CD14-positive monocyte (primary cell): ENCODE measurements at regions not wholly inside any gene's neighbourhood (a gene's known extent, or its start where the extent isn't known, plus 50 kb on each side); places are given as distances from the start of the nearest gene placed in this dataset.

ENCODE experiments used
- DNase-seq, 3 donors: peaks; one replicate each; pipeline ENCODE4 v3.0.0-alpha.2; 2011 to 2022
- H2AFZ ChIP-seq: 2 replicates; pipeline ENCODE4 v1.6.0; 2012; ENCODE audit warnings: mild to moderate bottlenecking, low read depth, low read length, inconsistent platforms; ENCODE audit not compliant: insufficient read depth, poor library complexity, severe bottlenecking
- H3K27ac ChIP-seq, 2 donors: 1 replicate in 1 of 2; 2 replicates in 1 of 2; pipeline ENCODE4 v1.5.1; 2012 to 2013; ENCODE audit warnings: low read length in 2 of 2, control low read depth in 1 of 2, inconsistent platforms in 1 of 2, low read depth in 1 of 2, mild to moderate bottlenecking in 1 of 2
- H3K27me3 ChIP-seq, 2 donors: one replicate each; pipeline versions ENCODE4 v1.6.0 to v1.6.1; 2011 to 2013; ENCODE audit warnings: low read length in 2 of 2; ENCODE audit not compliant: control insufficient read depth in 2 of 2, insufficient read depth in 2 of 2
- H3K36me3 ChIP-seq, 2 donors: replicated peaks in 1 of 2; 1 replicate in 1 of 2; 2 replicates in 1 of 2; pipeline versions ENCODE4 v1.5.1 to v1.6.1; 2012 to 2013; ENCODE audit warnings: low read length in 2 of 2, control low read depth in 1 of 2, inconsistent platforms in 1 of 2, mild to moderate bottlenecking in 1 of 2; ENCODE audit not compliant: insufficient read depth in 2 of 2, control insufficient read depth in 1 of 2
- H3K4me1 ChIP-seq, 2 donors: 1 replicate in 1 of 2; 2 replicates in 1 of 2; pipeline versions ENCODE4 v1.5.1 to v1.6.1; 2012 to 2013; ENCODE audit warnings: low read length in 2 of 2, control low read depth in 1 of 2, inconsistent platforms in 1 of 2, mild to moderate bottlenecking in 1 of 2, moderate library complexity in 1 of 2; ENCODE audit not compliant: insufficient read depth in 2 of 2, control insufficient read depth in 1 of 2
- H3K4me2 ChIP-seq: replicated peaks from 2 replicates; pipeline ENCODE3; 2012; ENCODE audit warnings: low read length, moderate library complexity, mild to moderate bottlenecking; ENCODE audit not compliant: poor library complexity, severe bottlenecking; ENCODE audit errors: extremely low read depth
- H3K4me3 ChIP-seq, 3 experiments: fragments of 200-600 bp in 1 of 3; sonication (generic) in 1 of 3; replicated peaks in 1 of 3; 1 replicate in 2 of 3; 2 replicates in 1 of 3; pipeline ENCODE4 v1.5.1; 2011 to 2013; ENCODE audit warnings: low read length in 3 of 3, mild to moderate bottlenecking in 3 of 3, control low read depth in 2 of 3, low read depth in 2 of 3, inconsistent platforms in 1 of 3, moderate library complexity in 1 of 3
- H3K79me2 ChIP-seq: 2 replicates; pipeline ENCODE4 v1.6.0; 2012; ENCODE audit warnings: mild to moderate bottlenecking, control low read depth, inconsistent platforms, low read length, moderate library complexity; ENCODE audit not compliant: insufficient read depth
- H3K9ac ChIP-seq: 2 replicates; pipeline ENCODE4 v1.6.0; 2017; ENCODE audit warnings: low read length, mild to moderate bottlenecking; ENCODE audit not compliant: insufficient read depth, poor library complexity, severe bottlenecking
- H3K9me3 ChIP-seq, 2 donors: replicated peaks in 1 of 2; 1 replicate in 1 of 2; 2 replicates in 1 of 2; pipeline versions ENCODE4 v1.5.1 to v1.6.1; 2012 to 2013; ENCODE audit warnings: low read length in 2 of 2, control low read depth in 1 of 2; ENCODE audit not compliant: control insufficient read depth in 1 of 2, insufficient read depth in 1 of 2
- H4K20me1 ChIP-seq: 2 replicates; pipeline ENCODE4 v1.6.0; 2012; ENCODE audit warnings: mild to moderate bottlenecking, low read length, control low read depth, moderate library complexity; ENCODE audit not compliant: insufficient read depth
- H3K27ac Mint-ChIP-seq, 7 donors: one replicate each; pipeline ENCODE4 v1.8.0; 2020; ENCODE audit warnings: mild to moderate bottlenecking in 7 of 7, mixed read lengths in 7 of 7, moderate library complexity in 6 of 7, inconsistent platforms in 2 of 7
- H3K27me3 Mint-ChIP-seq, 3 donors: one replicate each; pipeline ENCODE4 v1.8.0; 2021 to 2022; ENCODE audit warnings: low read depth in 3 of 3, mild to moderate bottlenecking in 3 of 3, mixed read lengths in 3 of 3, moderate library complexity in 3 of 3, inconsistent platforms in 1 of 3
- H3K36me3 Mint-ChIP-seq, 2 donors: one replicate each; pipeline ENCODE4 v1.8.0; 2020; ENCODE audit warnings: mixed read lengths in 2 of 2, inconsistent platforms in 1 of 2, mild to moderate bottlenecking in 1 of 2
- H3K4me1 Mint-ChIP-seq: one replicate; pipeline ENCODE4 v1.8.0; 2020; ENCODE audit warnings: mild to moderate bottlenecking, mixed read lengths
- H3K4me3 Mint-ChIP-seq, 2 donors: one replicate each; pipeline ENCODE4 v1.8.0; 2020; ENCODE audit warnings: mild to moderate bottlenecking in 2 of 2, mixed read lengths in 2 of 2, moderate library complexity in 1 of 2
- H3K9me3 Mint-ChIP-seq, 7 donors: one replicate each; pipeline ENCODE4 v1.8.0; 2020 to 2022; ENCODE audit warnings: mixed read lengths in 7 of 7, mild to moderate bottlenecking in 6 of 7, moderate library complexity in 6 of 7, inconsistent platforms in 2 of 7
- WGBS: methylation state at CpG from one replicate; pipeline ENCODE4 v1.1.5; 2013; ENCODE audit warnings: missing lambda C conversion rate; ENCODE audit not compliant: insufficient coverage; 5-methylcytosine and 5-hydroxymethylcytosine counted together
- intact Hi-C, 2 donors: fragments of 100-400 bp; cut with micrococcal nuclease; formaldehyde crosslinking; loops; one replicate each; pipeline versions ENCODE4 v1.15.0 to v1.15.1; 2023
- TF ChIP-seq, protein P1 (sequence below): fragments of 200-600 bp; IDR thresholded peaks from one replicate; pipeline ENCODE4 v1.8.0; 2022; ENCODE audit warnings: antibody characterized with exemption, mild to moderate bottlenecking

GRCh38 chr16:17676171-17676570 lies 205.4 kb upstream of the XYLT1 start:
- no peak overlapping the region for H3K27ac ChIP-seq
- H3K36me3 ChIP-seq, result no peaks in the 10 kb centered on the region
- no peaks in the 10 kb centered on the region for H3K9me3 ChIP-seq
- H3K27ac Mint-ChIP-seq, result no peak overlapping the region
- DNase-seq, result no peak
- TF ChIP-seq, protein P1, sequence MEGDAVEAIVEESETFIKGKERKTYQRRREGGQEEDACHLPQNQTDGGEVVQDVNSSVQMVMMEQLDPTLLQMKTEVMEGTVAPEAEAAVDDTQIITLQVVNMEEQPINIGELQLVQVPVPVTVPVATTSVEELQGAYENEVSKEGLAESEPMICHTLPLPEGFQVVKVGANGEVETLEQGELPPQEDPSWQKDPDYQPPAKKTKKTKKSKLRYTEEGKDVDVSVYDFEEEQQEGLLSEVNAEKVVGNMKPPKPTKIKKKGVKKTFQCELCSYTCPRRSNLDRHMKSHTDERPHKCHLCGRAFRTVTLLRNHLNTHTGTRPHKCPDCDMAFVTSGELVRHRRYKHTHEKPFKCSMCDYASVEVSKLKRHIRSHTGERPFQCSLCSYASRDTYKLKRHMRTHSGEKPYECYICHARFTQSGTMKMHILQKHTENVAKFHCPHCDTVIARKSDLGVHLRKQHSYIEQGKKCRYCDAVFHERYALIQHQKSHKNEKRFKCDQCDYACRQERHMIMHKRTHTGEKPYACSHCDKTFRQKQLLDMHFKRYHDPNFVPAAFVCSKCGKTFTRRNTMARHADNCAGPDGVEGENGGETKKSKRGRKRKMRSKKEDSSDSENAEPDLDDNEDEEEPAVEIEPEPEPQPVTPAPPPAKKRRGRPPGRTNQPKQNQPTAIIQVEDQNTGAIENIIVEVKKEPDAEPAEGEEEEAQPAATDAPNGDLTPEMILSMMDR, result no peak
- H3K4me3 ChIP-seq, result no peak overlapping the region
- no CpG with 5 or more reads among the region's 3 CpGs for WGBS
- H3K27me3 ChIP-seq, result no peaks in the 10 kb centered on the region
- no peak overlapping the region for H3K9ac ChIP-seq
- intact Hi-C loops, result no loop called here
- no peaks in the 10 kb centered on the region for H4K20me1 ChIP-seq
- H3K27me3 Mint-ChIP-seq, result peaks cover 0 to 3% (median 2%) of the 10 kb centered on the region in 3 donors
- no peaks in the 10 kb centered on the region for H3K36me3 Mint-ChIP-seq
- H3K79me2 ChIP-seq, result no peaks in the 10 kb centered on the region
- no peaks in the 10 kb centered on the region for H3K4me1 ChIP-seq
- no peak overlapping the region for H3K4me3 Mint-ChIP-seq
- no peak overlapping the region for H3K4me2 ChIP-seq
- no peaks in the 10 kb centered on the region for H3K4me1 Mint-ChIP-seq
- H2AFZ ChIP-seq, result no peak overlapping the region
- peaks cover 0 to 9% (median 5%) of the 10 kb centered on the region in 7 donors for H3K9me3 Mint-ChIP-seq

- no peak overlapping the region for H3K4me2 ChIP-seq
- H3K27ac Mint-ChIP-seq, result no peak overlapping the region
- H3K4me3 Mint-ChIP-seq, result no peak overlapping the region
- H3K79me2 ChIP-seq, result no peaks in the 10 kb centered on the region
- no peaks in the 10 kb centered on the region for H3K4me1 Mint-ChIP-seq
- H4K20me1 ChIP-seq, result no peaks in the 10 kb centered on the region
- TF ChIP-seq, protein P1, result no peak
- no peak for DNase-seq
- no peaks in the 10 kb centered on the region for H3K9me3 ChIP-seq
- no peaks in the 10 kb centered on the region for H3K36me3 ChIP-seq
- H3K27ac ChIP-seq, result no peak overlapping the region
- H3K27me3 Mint-ChIP-seq, result peaks cover 2 to 11% (median 5%) of the 10 kb centered on the region in 3 donors
- no peaks in the 10 kb centered on the region for H3K36me3 Mint-ChIP-seq
- H3K9ac ChIP-seq, result no peak overlapping the region
- 88% methylated on average over 2 of the region's 3 CpGs for WGBS
- H3K27me3 ChIP-seq, result no peaks in the 10 kb centered on the region
- H3K9me3 Mint-ChIP-seq, result peaks cover 0 to 4% (median 0%) of the 10 kb centered on the region in 7 donors
- intact Hi-C loops, result no loop called here
- no peak overlapping the region for H3K4me3 ChIP-seq
- H3K4me1 ChIP-seq, result no peaks in the 10 kb centered on the region
- no peak overlapping the region for H2AFZ ChIP-seq
Observed at GRCh38 chr16:17668386-17668785, 197.6 kb upstream of the XYLT1 start.
